ENCODE measurements at regions not wholly inside any gene's neighbourhood (a gene's known extent, or its start where the extent isn't known, plus 50 kb on each side); places are given as distances from the start of the nearest gene placed in this dataset.
"Not testable (repeated sequence)": the region's sequence is repeated elsewhere in the genome, so short reads cannot be mapped to it uniquely, and the experiment has no call there.

- H3K36me3 Mint-ChIP-seq (ENCODE audit: low read depth); H3K4me1 Mint-ChIP-seq (ENCODE audit: low read depth); H3K27ac Mint-ChIP-seq; H3K4me3 Mint-ChIP-seq; DNase-seq; H3K9me3 Mint-ChIP-seq; POLR2A ChIA-PET; intact Hi-C loops (cut with micrococcal nuclease); CTCF ChIA-PET; ATAC-seq; H3K27me3 Mint-ChIP-seq: not testable (repeated sequence)
Observed at GRCh38 chr17:22095414-22095813, 403.1 kb downstream of the KCNJ18 start.

GRCh38 chr17:22099633-22100032, 407.3 kb downstream of the KCNJ18 start:
- ATAC-seq; H3K4me3 Mint-ChIP-seq; H3K4me1 Mint-ChIP-seq (ENCODE audit: low read depth); intact Hi-C loops (cut with micrococcal nuclease); H3K36me3 Mint-ChIP-seq (ENCODE audit: low read depth); H3K27me3 Mint-ChIP-seq; DNase-seq; POLR2A ChIA-PET; CTCF ChIA-PET; H3K27ac Mint-ChIP-seq; H3K9me3 Mint-ChIP-seq: not testable (repeated sequence)

DNA sequence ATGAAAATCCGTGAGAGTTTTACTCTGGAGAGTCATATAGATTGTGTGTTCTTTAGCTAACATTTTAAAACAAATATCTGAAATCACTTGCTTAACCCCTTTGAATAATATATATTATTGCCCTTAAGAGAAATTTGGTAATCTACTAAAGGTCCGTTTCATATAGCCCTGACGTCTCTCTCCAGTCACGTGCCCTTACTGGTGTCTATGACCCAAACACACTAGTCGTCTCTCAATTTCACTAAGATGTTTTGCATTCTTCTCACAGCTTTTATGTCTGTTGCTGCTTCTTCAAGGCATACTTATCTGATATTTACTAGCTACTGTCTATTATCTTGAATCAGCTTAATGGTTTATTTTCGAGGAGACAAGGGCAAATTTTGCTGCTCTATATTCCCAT, 409.9 kb downstream of the KCNJ18 start:
- CTCF ChIA-PET = no interaction called here
- ATAC-seq (no peak), DNase-seq (no peak)
- no peak overlapping the region for H3K27ac Mint-ChIP-seq
- peaks cover 7% of the 10 kb centered on the region for H3K9me3 Mint-ChIP-seq
- no peak overlapping the region for H3K4me3 Mint-ChIP-seq
- intact Hi-C loops (cut with micrococcal nuclease) = no loop called here
- POLR2A ChIA-PET = no interaction called here
- no peaks in the 10 kb centered on the region for H3K27me3 Mint-ChIP-seq
- no peaks in the 10 kb centered on the region for H3K36me3 Mint-ChIP-seq (ENCODE audit: low read depth)
- TF ChIP-seq CTCF (IDR thresholded peaks at IDR 0.05) = no peak
- H3K4me1 Mint-ChIP-seq (ENCODE audit: low read depth) = no peaks in the 10 kb centered on the region

- not testable (repeated sequence) for H3K36me3 Mint-ChIP-seq (ENCODE audit: low read depth); H3K27ac Mint-ChIP-seq
- peaks cover 13% of the 10 kb centered on the region for H3K9me3 Mint-ChIP-seq
Observed at GRCh38 chr17:22116720-22117119, 424.4 kb downstream of the KCNJ18 start.

DNA sequence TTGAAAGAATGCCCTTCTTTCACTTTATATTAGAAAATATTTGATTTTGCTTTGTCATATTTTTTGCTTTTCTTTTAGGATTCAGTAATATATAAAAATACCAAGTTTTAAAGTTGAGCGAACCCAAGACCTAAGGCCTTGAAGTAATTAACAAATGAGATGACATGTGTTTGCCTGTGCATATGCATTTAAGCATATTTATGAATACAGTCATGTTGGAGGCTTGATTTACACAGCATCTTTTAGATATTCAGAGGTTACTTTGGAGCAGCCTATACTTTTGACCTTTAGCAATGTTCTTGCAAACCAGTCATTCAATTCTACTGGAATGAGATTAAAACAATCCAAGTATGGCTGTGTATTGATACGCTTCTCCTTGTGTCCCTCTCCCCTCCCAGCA, 425.1 kb downstream of the KCNJ18 start:
- DNase-seq; H3K4me3 Mint-ChIP-seq; H3K27me3 Mint-ChIP-seq; H3K36me3 Mint-ChIP-seq (ENCODE audit: low read depth); ATAC-seq; H3K27ac Mint-ChIP-seq; POLR2A ChIA-PET; intact Hi-C loops (cut with micrococcal nuclease); CTCF ChIA-PET; H3K4me1 Mint-ChIP-seq (ENCODE audit: low read depth): not testable (repeated sequence)
- H3K9me3 Mint-ChIP-seq = peaks cover 13% of the 10 kb centered on the region

More at GRCh38 chr17:22116720-22117119, 424.4 kb downstream of the KCNJ18 start:
- POLR2A ChIA-PET; H3K4me1 Mint-ChIP-seq (ENCODE audit: low read depth); intact Hi-C loops (cut with micrococcal nuclease); H3K4me3 Mint-ChIP-seq; DNase-seq; H3K27me3 Mint-ChIP-seq; ATAC-seq; CTCF ChIA-PET: not testable (repeated sequence)

DNA sequence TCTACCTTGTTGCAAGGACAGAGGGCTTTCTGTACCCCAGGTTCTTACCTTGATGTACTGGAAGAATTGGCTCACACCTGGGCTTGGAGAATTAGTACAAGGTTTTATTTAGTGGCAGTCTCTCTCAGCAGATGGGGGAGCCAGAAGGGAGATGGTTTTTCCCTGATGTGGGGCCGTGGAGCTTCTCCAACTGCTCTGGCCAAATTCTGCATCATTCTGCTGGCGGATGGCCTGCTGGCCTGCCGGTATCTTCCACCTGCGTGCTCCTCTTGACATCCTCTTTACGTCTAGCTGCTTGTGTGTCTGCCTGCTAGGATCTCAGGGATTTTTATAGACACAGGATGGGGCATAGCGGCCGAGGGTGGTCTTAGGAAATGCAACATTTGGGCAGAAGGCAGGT, 426.7 kb downstream of the KCNJ18 start:
- CTCF ChIA-PET; H3K4me3 Mint-ChIP-seq; intact Hi-C loops (cut with micrococcal nuclease): not testable (repeated sequence)

DNA sequence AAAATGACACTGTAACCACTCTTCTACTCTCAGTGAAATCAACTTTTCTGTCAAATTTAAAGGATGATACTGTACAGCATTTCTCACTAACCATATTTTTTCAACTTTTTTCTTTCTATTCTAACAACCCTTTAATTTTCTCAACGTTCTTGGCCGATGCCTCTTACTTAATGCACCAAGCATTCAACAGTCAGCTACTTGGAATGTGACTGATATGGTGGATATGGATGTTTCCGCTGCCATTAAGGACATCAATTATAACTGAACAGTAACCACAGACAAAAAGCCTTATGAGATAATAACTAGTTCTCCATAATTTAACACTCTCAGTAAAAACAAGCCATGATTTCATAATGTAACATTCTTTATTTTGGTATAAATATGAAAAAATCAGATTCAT, 427.4 kb downstream of the KCNJ18 start:
- H3K4me3 Mint-ChIP-seq; H3K36me3 Mint-ChIP-seq (ENCODE audit: low read depth); POLR2A ChIA-PET; H3K9me3 Mint-ChIP-seq; intact Hi-C loops (cut with micrococcal nuclease); H3K27me3 Mint-ChIP-seq; H3K4me1 Mint-ChIP-seq (ENCODE audit: low read depth); CTCF ChIA-PET; H3K27ac Mint-ChIP-seq; DNase-seq; ATAC-seq: not testable (repeated sequence)

More for the DNA sequence above, 426.7 kb downstream of the KCNJ18 start:
- H3K4me1 Mint-ChIP-seq (ENCODE audit: low read depth); H3K9me3 Mint-ChIP-seq; DNase-seq; ATAC-seq; H3K27ac Mint-ChIP-seq; POLR2A ChIA-PET; H3K27me3 Mint-ChIP-seq; H3K36me3 Mint-ChIP-seq (ENCODE audit: low read depth): not testable (repeated sequence)

DNA sequence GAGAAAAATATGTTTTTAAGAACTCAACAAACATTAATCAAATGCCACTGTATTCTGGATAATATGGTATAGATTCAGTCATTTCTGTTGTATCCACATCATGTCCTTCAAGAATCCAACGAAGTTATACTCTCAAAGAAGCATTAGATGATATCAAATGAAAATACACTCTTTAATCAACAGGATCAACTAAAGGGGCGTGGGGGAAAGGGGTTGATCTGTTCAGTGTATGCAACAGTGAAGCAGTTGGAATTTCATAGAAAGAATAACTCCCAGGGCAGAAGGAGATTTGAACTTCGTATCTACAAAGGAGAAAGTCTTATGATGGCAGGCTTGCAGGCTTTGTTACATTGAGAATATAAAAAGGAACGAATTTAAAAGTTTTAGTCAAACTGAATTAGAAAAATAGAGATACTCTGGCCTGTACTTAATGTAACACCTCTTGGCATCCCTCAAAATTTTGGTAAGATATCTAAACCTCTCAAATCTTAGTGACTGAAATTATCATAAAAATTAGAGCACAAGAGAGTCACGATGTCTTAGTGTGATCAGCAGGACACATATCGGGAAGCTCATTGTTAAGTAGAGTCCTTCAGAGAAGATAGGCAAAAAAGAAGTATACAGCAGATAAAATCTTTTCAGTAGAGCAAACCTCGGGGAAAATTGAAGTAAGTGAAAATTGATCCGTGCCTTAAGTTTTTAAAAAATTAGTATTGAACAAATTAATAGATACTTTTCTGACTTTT, 431.4 kb downstream of the KCNJ18 start:
- H3K27me3 Mint-ChIP-seq = no peaks in the 10 kb centered on the region
- CTCF ChIA-PET = no interaction called here
- intact Hi-C loops (cut with micrococcal nuclease) = no loop called here
- no peak overlapping the region for H3K4me3 Mint-ChIP-seq
- no peak overlapping the region for H3K27ac Mint-ChIP-seq
- no peaks in the 10 kb centered on the region for H3K4me1 Mint-ChIP-seq (ENCODE audit: low read depth)
- DNase-seq (no peak), ATAC-seq (no peak)
- TF ChIP-seq CTCF (IDR thresholded peaks at IDR 0.05) = no peak
- POLR2A ChIA-PET = no interaction called here
- peaks cover 7% of the 10 kb centered on the region for H3K9me3 Mint-ChIP-seq
- H3K36me3 Mint-ChIP-seq (ENCODE audit: low read depth) = no peaks in the 10 kb centered on the region

All from activated CD8-positive, alpha-beta T cell treated with anti-CD3 and anti-CD28 coated beads for 36 hours (primary cell).